Type B pancreatic cell (in vitro differentiated cells): ENCODE measurements at regions not wholly inside any gene's neighbourhood (a gene's known extent, or its start where the extent isn't known, plus 50 kb on each side); places are given as distances from the start of the nearest gene placed in this dataset.

Experiments used
- DNase-seq: peaks from one replicate; pipeline ENCODE4 v3.0.0; 2021; ENCODE audit warnings: mixed read lengths; ENCODE audit not compliant: unreplicated experiment; ENCODE audit errors: extremely low spot score
- H3K27ac Mint-ChIP-seq: 2 replicates; pipeline ENCODE4 v1.8.0; 2021; ENCODE audit warnings: mild to moderate bottlenecking, mixed read lengths
- H3K27me3 Mint-ChIP-seq: 2 replicates; pipeline ENCODE4 v1.8.0; 2021; ENCODE audit warnings: mixed read lengths
- H3K36me3 Mint-ChIP-seq: 2 replicates; pipeline ENCODE4 v1.8.0; 2021; ENCODE audit warnings: mixed read lengths
- H3K4me1 Mint-ChIP-seq: one replicate; pipeline ENCODE4 v1.8.0; 2021; ENCODE audit warnings: mixed read lengths; ENCODE audit not compliant: unreplicated experiment
- H3K4me3 Mint-ChIP-seq: 2 replicates; pipeline ENCODE4 v1.8.0; 2021; ENCODE audit warnings: mild to moderate bottlenecking, mixed read lengths
- H3K9me3 Mint-ChIP-seq: 2 replicates; pipeline ENCODE4 v1.8.0; 2021; ENCODE audit warnings: mixed read lengths
- CTCF ChIP-seq: fragments of 200-600 bp; sonication (generic); conservative IDR thresholded peaks from 2 replicates; pipeline ENCODE4 v1.5.0; 2021; ENCODE audit warnings: antibody characterized with exemption, mild to moderate bottlenecking

- Mint-ChIP-seq H3K27ac (no peak overlapping the region), H3K4me3 (no peak overlapping the region), H3K4me1 (no peaks in the 10 kb centered on the region), H3K36me3 (no peaks in the 10 kb centered on the region), H3K9me3 (no peaks in the 10 kb centered on the region), H3K27me3 (no peaks in the 10 kb centered on the region)
- DNase-seq = no peak
- no peak for TF ChIP-seq CTCF
These were observed 87.0 kb upstream of the KCNH7 start for GRCh38 chr2:162925595-162925994.

- Mint-ChIP-seq H3K9me3 (peaks cover 6% of the 10 kb centered on the region), H3K4me1 (no peaks in the 10 kb centered on the region), H3K36me3 (no peaks in the 10 kb centered on the region), H3K27me3 (no peaks in the 10 kb centered on the region), H3K27ac (no peak overlapping the region), H3K4me3 (no peak overlapping the region)
- no peak for TF ChIP-seq CTCF
- no peak for DNase-seq
These were observed 80.5 kb upstream of the KCNH7 start for GRCh38 chr2:162919111-162919510.

GRCh38 chr2:162917626-162918025 is 79.1 kb upstream of the KCNH7 start:
- TF ChIP-seq CTCF = no peak
- Mint-ChIP-seq H3K36me3 (no peaks in the 10 kb centered on the region), H3K4me3 (no peak overlapping the region), H3K9me3 (peaks cover 6% of the 10 kb centered on the region), H3K4me1 (no peaks in the 10 kb centered on the region), H3K27me3 (no peaks in the 10 kb centered on the region), H3K27ac (no peak overlapping the region)
- no peak for DNase-seq

GRCh38 chr2:162916286-162916801 is 77.8 kb upstream of the KCNH7 start:
- no peaks in the 10 kb centered on the region for H3K4me1 Mint-ChIP-seq
- no peak for TF ChIP-seq CTCF
- H3K36me3 Mint-ChIP-seq = no peaks in the 10 kb centered on the region
- H3K27ac Mint-ChIP-seq = no peak overlapping the region
- DNase-seq = no peak
- peaks cover 6% of the 10 kb centered on the region for H3K9me3 Mint-ChIP-seq
- H3K4me3 Mint-ChIP-seq = no peak overlapping the region
- no peaks in the 10 kb centered on the region for H3K27me3 Mint-ChIP-seq

GRCh38 chr2:162915858-162916257 is 77.3 kb upstream of the KCNH7 start:
- DNase-seq = no peak
- no peaks in the 10 kb centered on the region for H3K36me3 Mint-ChIP-seq
- no peak overlapping the region for H3K27ac Mint-ChIP-seq
- H3K27me3 Mint-ChIP-seq = no peaks in the 10 kb centered on the region
- H3K4me3 Mint-ChIP-seq = no peak overlapping the region
- H3K4me1 Mint-ChIP-seq = no peaks in the 10 kb centered on the region
- no peak for TF ChIP-seq CTCF
- peaks cover 6% of the 10 kb centered on the region for H3K9me3 Mint-ChIP-seq

GRCh38 chr2:162914161-162914560 is 75.6 kb upstream of the KCNH7 start:
- no peaks in the 10 kb centered on the region for H3K36me3 Mint-ChIP-seq

More at GRCh38 chr2:162914161-162914560, 75.6 kb upstream of the KCNH7 start:
- DNase-seq = no peak
- Mint-ChIP-seq H3K9me3 (peaks cover 6% of the 10 kb centered on the region), H3K4me1 (no peaks in the 10 kb centered on the region), H3K4me3 (no peak overlapping the region), H3K27ac (no peak overlapping the region), H3K27me3 (no peaks in the 10 kb centered on the region)
- TF ChIP-seq CTCF = no peak
